ENCODE measurements at regions not wholly inside any gene's neighbourhood (a gene's known extent, or its start where the extent isn't known, plus 50 kb on each side); places are given as distances from the start of the nearest gene placed in this dataset.

- Mint-ChIP-seq H3K27me3 (no peaks in the 10 kb centered on the region), H3K4me1 (ENCODE audit: low read depth) (peaks cover 6% of the 10 kb centered on the region), H3K4me3 (no peak overlapping the region), H3K36me3 (ENCODE audit: low read depth) (no peaks in the 10 kb centered on the region), H3K9me3 (no peaks in the 10 kb centered on the region), H3K27ac (no peak overlapping the region)
- Histone ChIP-seq H3K4me3 (ENCODE audit: low read length) (no peak overlapping the region), H3K36me3 (ENCODE audit: insufficient read depth, low read length) (no peaks in the 10 kb centered on the region), H3K27ac (ENCODE audit: low read depth in 1 of 2, low read length in 2 of 2) (no peak overlapping the region), H3K4me1 (ENCODE audit: insufficient read depth, low read length) (no peaks in the 10 kb centered on the region), H3K27me3 (ENCODE audit: control insufficient read depth in 1 of 2, insufficient read depth in 2 of 2, low read length in 2 of 2) (no peaks in the 10 kb centered on the region), H3K9me3 (ENCODE audit: control insufficient read depth in 1 of 2, insufficient read depth in 1 of 2, low read length in 2 of 2) (no peaks in the 10 kb centered on the region)
- intact Hi-C loops (cut with DNase I, micrococcal nuclease): no loop called here
- TF ChIP-seq, protein P1, sequence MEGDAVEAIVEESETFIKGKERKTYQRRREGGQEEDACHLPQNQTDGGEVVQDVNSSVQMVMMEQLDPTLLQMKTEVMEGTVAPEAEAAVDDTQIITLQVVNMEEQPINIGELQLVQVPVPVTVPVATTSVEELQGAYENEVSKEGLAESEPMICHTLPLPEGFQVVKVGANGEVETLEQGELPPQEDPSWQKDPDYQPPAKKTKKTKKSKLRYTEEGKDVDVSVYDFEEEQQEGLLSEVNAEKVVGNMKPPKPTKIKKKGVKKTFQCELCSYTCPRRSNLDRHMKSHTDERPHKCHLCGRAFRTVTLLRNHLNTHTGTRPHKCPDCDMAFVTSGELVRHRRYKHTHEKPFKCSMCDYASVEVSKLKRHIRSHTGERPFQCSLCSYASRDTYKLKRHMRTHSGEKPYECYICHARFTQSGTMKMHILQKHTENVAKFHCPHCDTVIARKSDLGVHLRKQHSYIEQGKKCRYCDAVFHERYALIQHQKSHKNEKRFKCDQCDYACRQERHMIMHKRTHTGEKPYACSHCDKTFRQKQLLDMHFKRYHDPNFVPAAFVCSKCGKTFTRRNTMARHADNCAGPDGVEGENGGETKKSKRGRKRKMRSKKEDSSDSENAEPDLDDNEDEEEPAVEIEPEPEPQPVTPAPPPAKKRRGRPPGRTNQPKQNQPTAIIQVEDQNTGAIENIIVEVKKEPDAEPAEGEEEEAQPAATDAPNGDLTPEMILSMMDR (IDR thresholded peaks at IDR 0.05): no peak
- ChIA-PET CTCF (no interaction called here), POLR2A (no interaction called here)
- no peak for ATAC-seq (ENCODE audit: poor library complexity)
- peak in 2 of 14 experiments; percentile 5 to 8 for DNase-seq
Measured at GRCh38 chr13:59360108-59360507, 803.6 kb downstream of the DIAPH3 start.

DNA sequence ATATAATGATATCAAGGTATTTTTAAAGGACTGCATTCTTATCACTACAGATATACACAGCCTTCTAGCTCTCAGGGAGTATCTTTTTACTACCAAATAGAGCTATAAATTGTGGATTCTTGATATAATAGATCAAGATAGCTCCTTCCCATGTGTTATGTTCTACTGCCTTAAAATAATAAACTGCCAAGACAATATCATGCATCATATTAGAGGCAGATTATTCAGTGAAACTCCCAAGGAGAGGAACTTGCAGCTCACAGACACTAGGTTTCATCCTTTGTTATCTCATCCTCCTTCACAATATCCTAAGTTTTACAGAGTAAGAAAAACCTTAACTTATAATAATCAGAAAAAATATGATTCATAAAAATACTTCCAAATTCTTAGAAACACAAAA, 802.8 kb downstream of the DIAPH3 start:
- ChIA-PET CTCF (no interaction called here), POLR2A (no interaction called here)
- TF ChIP-seq, protein P1 (IDR thresholded peaks at IDR 0.05): no peak
- H3K27ac ChIP-seq (ENCODE audit: low read depth in 1 of 2, low read length in 2 of 2): no peak overlapping the region
- no peaks in the 10 kb centered on the region for H3K4me1 ChIP-seq (ENCODE audit: insufficient read depth, low read length)
- DNase-seq (no peak), ATAC-seq (ENCODE audit: poor library complexity) (no peak)
- no peak overlapping the region for H3K4me3 ChIP-seq (ENCODE audit: low read length)
- H3K27me3 ChIP-seq (ENCODE audit: control insufficient read depth in 1 of 2, insufficient read depth in 2 of 2, low read length in 2 of 2): no peaks in the 10 kb centered on the region
- H3K36me3 ChIP-seq (ENCODE audit: insufficient read depth, low read length): no peaks in the 10 kb centered on the region
- Mint-ChIP-seq H3K9me3 (no peaks in the 10 kb centered on the region), H3K27ac (no peak overlapping the region), H3K4me1 (ENCODE audit: low read depth) (peaks cover 6% of the 10 kb centered on the region), H3K4me3 (no peak overlapping the region), H3K36me3 (ENCODE audit: low read depth) (no peaks in the 10 kb centered on the region), H3K27me3 (no peaks in the 10 kb centered on the region)
- H3K9me3 ChIP-seq (ENCODE audit: control insufficient read depth in 1 of 2, insufficient read depth in 1 of 2, low read length in 2 of 2): no peaks in the 10 kb centered on the region
- intact Hi-C loops (cut with DNase I, micrococcal nuclease): no loop called here

- intact Hi-C loops (cut with DNase I, micrococcal nuclease): no loop called here
- Histone ChIP-seq H3K27me3 (ENCODE audit: control insufficient read depth in 1 of 2, insufficient read depth in 2 of 2, low read length in 2 of 2) (no peaks in the 10 kb centered on the region), H3K9me3 (ENCODE audit: control insufficient read depth in 1 of 2, insufficient read depth in 1 of 2, low read length in 2 of 2) (no peaks in the 10 kb centered on the region), H3K4me1 (ENCODE audit: insufficient read depth, low read length) (no peaks in the 10 kb centered on the region), H3K4me3 (ENCODE audit: low read length) (no peak overlapping the region), H3K36me3 (ENCODE audit: insufficient read depth, low read length) (no peaks in the 10 kb centered on the region), H3K27ac (ENCODE audit: low read depth in 1 of 2, low read length in 2 of 2) (no peak overlapping the region)
- ATAC-seq (ENCODE audit: poor library complexity): no peak
- CTCF ChIA-PET: no interaction called here
- Mint-ChIP-seq H3K27me3 (no peaks in the 10 kb centered on the region), H3K9me3 (no peaks in the 10 kb centered on the region), H3K36me3 (ENCODE audit: low read depth) (no peaks in the 10 kb centered on the region), H3K27ac (no peak overlapping the region), H3K4me3 (no peak overlapping the region), H3K4me1 (ENCODE audit: low read depth) (peaks cover 6% of the 10 kb centered on the region)
- no peak for DNase-seq
- TF ChIP-seq, protein P1 (IDR thresholded peaks at IDR 0.05): no peak
- POLR2A ChIA-PET: no interaction called here
Measured at GRCh38 chr13:59363313-59363712, 800.4 kb downstream of the DIAPH3 start.

Measured in CD4-positive, alpha-beta T cell (primary cell).